Liver (tissue), 8 donors: ENCODE measurements at regions not wholly inside any gene's neighbourhood (a gene's known extent, or its start where the extent isn't known, plus 50 kb on each side); places are given as distances from the start of the nearest gene placed in this dataset.

Experiments used
- DNase-seq: peaks from one replicate; pipeline ENCODE4 v3.0.0-alpha.2; 2017; ENCODE audit warnings: low spot score
- H3K27ac ChIP-seq, 2 donors: one replicate each; pipeline ENCODE4 v1.7.0; 2013; ENCODE audit warnings: inconsistent platforms in 2 of 2, low read length in 2 of 2, control low read depth in 1 of 2, low read depth in 1 of 2, mild to moderate bottlenecking in 1 of 2
- H3K27me3 ChIP-seq, 4 donors: one replicate each; pipeline versions ENCODE4 v1.6.1 to v1.7.0; 2013; ENCODE audit warnings: low read length in 3 of 4, inconsistent platforms in 1 of 4, mild to moderate bottlenecking in 1 of 4, moderate library complexity in 1 of 4; ENCODE audit not compliant: control insufficient read depth in 4 of 4, insufficient read depth in 4 of 4
- H3K36me3 ChIP-seq, 4 donors: one replicate each; pipeline versions ENCODE4 v1.6.1 to v1.7.0; 2013; ENCODE audit warnings: low read length in 3 of 4, mild to moderate bottlenecking in 3 of 4, low read depth in 1 of 4, moderate library complexity in 1 of 4; ENCODE audit not compliant: control insufficient read depth in 4 of 4, insufficient read depth in 3 of 4
- H3K4me1 ChIP-seq, 4 donors: one replicate each; pipeline versions ENCODE4 v1.6.1 to v1.7.0; 2013; ENCODE audit warnings: low read length in 3 of 4, mild to moderate bottlenecking in 3 of 4, moderate library complexity in 1 of 4; ENCODE audit not compliant: control insufficient read depth in 4 of 4, insufficient read depth in 4 of 4
- H3K4me3 ChIP-seq, 3 donors: one replicate each; pipeline versions ENCODE4 v1.6.1 to v1.7.0; 2013; ENCODE audit warnings: low read length in 3 of 3, control low read depth in 1 of 3, low read depth in 1 of 3, mild to moderate bottlenecking in 1 of 3
- H3K9ac ChIP-seq, 2 donors: one replicate each; pipeline ENCODE4 v1.7.0; 2013; ENCODE audit warnings: low read length in 2 of 2, mild to moderate bottlenecking in 2 of 2, moderate library complexity in 2 of 2, control low read depth in 1 of 2, low read depth in 1 of 2
- H3K9me3 ChIP-seq, 4 donors: one replicate each; pipeline versions ENCODE4 v1.6.1 to v1.7.0; 2013; ENCODE audit warnings: low read length in 3 of 4; ENCODE audit not compliant: control insufficient read depth in 4 of 4
- EGR1 ChIP-seq, 2 donors: IDR thresholded peaks; 2 replicates each; pipeline ENCODE4 v1.6.1; 2016 to 2018; ENCODE audit warnings: antibody characterized with exemption in 2 of 2, low read depth in 2 of 2
- FOXA1 ChIP-seq: IDR thresholded peaks from 2 replicates; pipeline ENCODE4 v1.6.1; 2016; ENCODE audit warnings: antibody characterized with exemption
- FOXA2 ChIP-seq: IDR thresholded peaks from 2 replicates; pipeline ENCODE4 v1.6.1; 2016; ENCODE audit warnings: antibody characterized with exemption
- GABPA ChIP-seq, 2 donors: IDR thresholded peaks in 1 of 2; conservative IDR thresholded peaks in 1 of 2; 2 replicates each; pipeline ENCODE4 v1.6.1; 2016; ENCODE audit warnings: antibody characterized with exemption in 2 of 2, mild to moderate bottlenecking in 1 of 2, moderate library complexity in 1 of 2
- HNF4A ChIP-seq, 2 donors: conservative IDR thresholded peaks; 2 replicates each; pipeline ENCODE4 v1.6.1; 2016; ENCODE audit warnings: antibody characterized with exemption in 2 of 2, mild to moderate bottlenecking in 2 of 2
- HNF4G ChIP-seq: IDR thresholded peaks from 2 replicates; pipeline ENCODE4 v1.6.1; 2016; ENCODE audit warnings: antibody characterized with exemption
- JUND ChIP-seq, 2 donors: IDR thresholded peaks; 2 replicates each; pipeline ENCODE4 v1.6.1; 2016; ENCODE audit warnings: antibody characterized with exemption in 2 of 2
- MAX ChIP-seq: IDR thresholded peaks from 2 replicates; pipeline ENCODE4 v1.6.1; 2016; ENCODE audit warnings: antibody characterized with exemption
- NR2F2 ChIP-seq: IDR thresholded peaks from 2 replicates; pipeline ENCODE4 v1.6.1; 2016; ENCODE audit warnings: antibody characterized with exemption
- RAD21 ChIP-seq, 2 donors: IDR thresholded peaks; 2 replicates each; pipeline ENCODE4 v1.6.1; 2016; ENCODE audit warnings: antibody characterized with exemption in 2 of 2, mild to moderate bottlenecking in 2 of 2
- RXRA ChIP-seq, 2 donors: IDR thresholded peaks; 2 replicates each; pipeline ENCODE4 v1.6.1; 2017 to 2018; ENCODE audit warnings: antibody characterized with exemption in 2 of 2, mild to moderate bottlenecking in 1 of 2
- SP1 ChIP-seq: IDR thresholded peaks from 2 replicates; pipeline ENCODE4 v1.6.1; 2018; ENCODE audit warnings: antibody characterized with exemption, mild to moderate bottlenecking
- TAF1 ChIP-seq: conservative IDR thresholded peaks from 2 replicates; pipeline ENCODE4 v1.6.1; 2016; ENCODE audit warnings: antibody characterized with exemption, mild to moderate bottlenecking
- YY1 ChIP-seq: IDR thresholded peaks from 2 replicates; pipeline ENCODE4 v1.6.1; 2016; ENCODE audit warnings: antibody characterized with exemption, mild to moderate bottlenecking
- WGBS: extraction: QIAGEN DNeasy Blood & Tissue Kit; methylation state at CpG from one replicate; pipeline ENCODE4 v1.1.7; 2013; 5-methylcytosine and 5-hydroxymethylcytosine counted together
- TF ChIP-seq, protein P1 (sequence below): fragments of 150-350 bp; IDR thresholded peaks from 2 replicates; pipeline ENCODE4 v1.5.1; 2017; ENCODE audit warnings: improper control_type of control experiment, low read depth, low read length; ENCODE audit not compliant: missing input control
- TF ChIP-seq, protein P2 (sequence below): IDR thresholded peaks from 2 replicates; pipeline ENCODE4 v1.6.1; 2016; ENCODE audit warnings: antibody characterized with exemption
- TF ChIP-seq, protein P3 (sequence below): IDR thresholded peaks from 2 replicates; pipeline ENCODE4 v1.6.1; 2016; ENCODE audit warnings: antibody characterized with exemption, mild to moderate bottlenecking
- TF ChIP-seq, protein P4 (sequence below): IDR thresholded peaks from 2 replicates; pipeline ENCODE4 v1.6.1; 2016; ENCODE audit warnings: antibody characterized with exemption
- donor health status: healthy.
- donor health status: healthy.
- donor health status: healthy.
- donor health status: healthy.
- donor health status: healthy.

- TF ChIP-seq, protein P1, sequence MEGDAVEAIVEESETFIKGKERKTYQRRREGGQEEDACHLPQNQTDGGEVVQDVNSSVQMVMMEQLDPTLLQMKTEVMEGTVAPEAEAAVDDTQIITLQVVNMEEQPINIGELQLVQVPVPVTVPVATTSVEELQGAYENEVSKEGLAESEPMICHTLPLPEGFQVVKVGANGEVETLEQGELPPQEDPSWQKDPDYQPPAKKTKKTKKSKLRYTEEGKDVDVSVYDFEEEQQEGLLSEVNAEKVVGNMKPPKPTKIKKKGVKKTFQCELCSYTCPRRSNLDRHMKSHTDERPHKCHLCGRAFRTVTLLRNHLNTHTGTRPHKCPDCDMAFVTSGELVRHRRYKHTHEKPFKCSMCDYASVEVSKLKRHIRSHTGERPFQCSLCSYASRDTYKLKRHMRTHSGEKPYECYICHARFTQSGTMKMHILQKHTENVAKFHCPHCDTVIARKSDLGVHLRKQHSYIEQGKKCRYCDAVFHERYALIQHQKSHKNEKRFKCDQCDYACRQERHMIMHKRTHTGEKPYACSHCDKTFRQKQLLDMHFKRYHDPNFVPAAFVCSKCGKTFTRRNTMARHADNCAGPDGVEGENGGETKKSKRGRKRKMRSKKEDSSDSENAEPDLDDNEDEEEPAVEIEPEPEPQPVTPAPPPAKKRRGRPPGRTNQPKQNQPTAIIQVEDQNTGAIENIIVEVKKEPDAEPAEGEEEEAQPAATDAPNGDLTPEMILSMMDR: no peak
- TF ChIP-seq YY1 (no peak), EGR1 (IDR thresholded peaks at IDR 0.05; ENCODE audit: low read depth in 2 of 2) (no peak), FOXA2 (no peak), RAD21 (IDR thresholded peaks at IDR 0.05) (no peak)
Measured at GRCh38 chr1:222081859-222082258, 340.0 kb upstream of the DUSP10 start (continued).

DNA sequence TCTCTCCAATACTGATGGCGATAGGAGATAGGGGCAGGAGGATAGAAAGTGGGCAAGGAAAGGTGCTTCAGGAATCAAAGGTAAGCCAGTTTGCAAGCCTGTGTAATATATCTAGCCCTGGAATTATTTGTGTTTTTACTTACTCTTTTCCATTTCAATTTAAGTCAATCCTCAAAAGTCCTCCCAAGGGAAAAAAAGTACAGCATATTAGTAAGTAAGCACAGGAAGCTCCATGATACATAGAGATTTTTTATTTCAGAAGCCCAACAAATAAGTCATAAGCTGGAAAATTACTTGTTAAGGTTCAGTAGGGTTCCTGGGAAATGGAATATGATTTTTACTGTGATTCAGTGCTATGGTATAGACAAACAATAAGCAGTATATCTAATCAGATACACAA is 337.7 kb upstream of the DUSP10 start:
- no peak for TF ChIP-seq NR2F2
- no peak for TF ChIP-seq JUND (IDR thresholded peaks at IDR 0.05)
- TF ChIP-seq EGR1 (IDR thresholded peaks at IDR 0.05; ENCODE audit: low read depth in 2 of 2): no peak
- TF ChIP-seq RAD21 (IDR thresholded peaks at IDR 0.05): no peak
- TF ChIP-seq FOXA2: no peak
- no peak for TF ChIP-seq HNF4G
- no peak for TF ChIP-seq SP1
- TF ChIP-seq RXRA (IDR thresholded peaks at IDR 0.05): no peak
- TF ChIP-seq, protein P2, sequence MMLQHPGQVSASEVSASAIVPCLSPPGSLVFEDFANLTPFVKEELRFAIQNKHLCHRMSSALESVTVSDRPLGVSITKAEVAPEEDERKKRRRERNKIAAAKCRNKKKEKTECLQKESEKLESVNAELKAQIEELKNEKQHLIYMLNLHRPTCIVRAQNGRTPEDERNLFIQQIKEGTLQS: no peak
- TF ChIP-seq, protein P3, sequence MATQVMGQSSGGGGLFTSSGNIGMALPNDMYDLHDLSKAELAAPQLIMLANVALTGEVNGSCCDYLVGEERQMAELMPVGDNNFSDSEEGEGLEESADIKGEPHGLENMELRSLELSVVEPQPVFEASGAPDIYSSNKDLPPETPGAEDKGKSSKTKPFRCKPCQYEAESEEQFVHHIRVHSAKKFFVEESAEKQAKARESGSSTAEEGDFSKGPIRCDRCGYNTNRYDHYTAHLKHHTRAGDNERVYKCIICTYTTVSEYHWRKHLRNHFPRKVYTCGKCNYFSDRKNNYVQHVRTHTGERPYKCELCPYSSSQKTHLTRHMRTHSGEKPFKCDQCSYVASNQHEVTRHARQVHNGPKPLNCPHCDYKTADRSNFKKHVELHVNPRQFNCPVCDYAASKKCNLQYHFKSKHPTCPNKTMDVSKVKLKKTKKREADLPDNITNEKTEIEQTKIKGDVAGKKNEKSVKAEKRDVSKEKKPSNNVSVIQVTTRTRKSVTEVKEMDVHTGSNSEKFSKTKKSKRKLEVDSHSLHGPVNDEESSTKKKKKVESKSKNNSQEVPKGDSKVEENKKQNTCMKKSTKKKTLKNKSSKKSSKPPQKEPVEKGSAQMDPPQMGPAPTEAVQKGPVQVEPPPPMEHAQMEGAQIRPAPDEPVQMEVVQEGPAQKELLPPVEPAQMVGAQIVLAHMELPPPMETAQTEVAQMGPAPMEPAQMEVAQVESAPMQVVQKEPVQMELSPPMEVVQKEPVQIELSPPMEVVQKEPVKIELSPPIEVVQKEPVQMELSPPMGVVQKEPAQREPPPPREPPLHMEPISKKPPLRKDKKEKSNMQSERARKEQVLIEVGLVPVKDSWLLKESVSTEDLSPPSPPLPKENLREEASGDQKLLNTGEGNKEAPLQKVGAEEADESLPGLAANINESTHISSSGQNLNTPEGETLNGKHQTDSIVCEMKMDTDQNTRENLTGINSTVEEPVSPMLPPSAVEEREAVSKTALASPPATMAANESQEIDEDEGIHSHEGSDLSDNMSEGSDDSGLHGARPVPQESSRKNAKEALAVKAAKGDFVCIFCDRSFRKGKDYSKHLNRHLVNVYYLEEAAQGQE: no peak
- no peak for TF ChIP-seq MAX
- no peak for TF ChIP-seq GABPA (IDR thresholded peaks at IDR 0.05 in 1 of 2, conservative IDR thresholded peaks at IDR 0.05 in 1 of 2)
- no peak for TF ChIP-seq TAF1
- TF ChIP-seq, protein P1: no peak
- TF ChIP-seq, protein P4, sequence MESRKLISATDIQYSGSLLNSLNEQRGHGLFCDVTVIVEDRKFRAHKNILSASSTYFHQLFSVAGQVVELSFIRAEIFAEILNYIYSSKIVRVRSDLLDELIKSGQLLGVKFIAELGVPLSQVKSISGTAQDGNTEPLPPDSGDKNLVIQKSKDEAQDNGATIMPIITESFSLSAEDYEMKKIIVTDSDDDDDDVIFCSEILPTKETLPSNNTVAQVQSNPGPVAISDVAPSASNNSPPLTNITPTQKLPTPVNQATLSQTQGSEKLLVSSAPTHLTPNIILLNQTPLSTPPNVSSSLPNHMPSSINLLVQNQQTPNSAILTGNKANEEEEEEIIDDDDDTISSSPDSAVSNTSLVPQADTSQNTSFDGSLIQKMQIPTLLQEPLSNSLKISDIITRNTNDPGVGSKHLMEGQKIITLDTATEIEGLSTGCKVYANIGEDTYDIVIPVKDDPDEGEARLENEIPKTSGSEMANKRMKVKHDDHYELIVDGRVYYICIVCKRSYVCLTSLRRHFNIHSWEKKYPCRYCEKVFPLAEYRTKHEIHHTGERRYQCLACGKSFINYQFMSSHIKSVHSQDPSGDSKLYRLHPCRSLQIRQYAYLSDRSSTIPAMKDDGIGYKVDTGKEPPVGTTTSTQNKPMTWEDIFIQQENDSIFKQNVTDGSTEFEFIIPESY: no peak
- no peak for TF ChIP-seq HNF4A (conservative IDR thresholded peaks at IDR 0.05)
- TF ChIP-seq FOXA1: no peak
- TF ChIP-seq YY1: no peak
- Histone ChIP-seq H3K27ac (no peak overlapping the region), H3K36me3 (no peaks in the 10 kb centered on the region), H3K4me1 (peaks cover 0 to 9% (median 3%) of the 10 kb centered on the region in 4 donors), H3K4me3 (no peak overlapping the region), H3K9ac (no peak overlapping the region), H3K9me3 (no peaks in the 10 kb centered on the region), H3K27me3 (no peaks in the 10 kb centered on the region)
- 94% methylated on average over 1 of the region's 1 CpG for WGBS
- no peak for DNase-seq
